NCI-H2029 treated with DMSO at 0.1 percent for 48 hours (cell line): ENCODE measurements at regions not wholly inside any gene's neighbourhood (a gene's known extent, or its start where the extent isn't known, plus 50 kb on each side); places are given as distances from the start of the nearest gene placed in this dataset.
"Not testable (repeated sequence)": the region's sequence is repeated elsewhere in the genome, so short reads cannot be mapped to it uniquely, and the experiment has no call there.

Experiments used
- DNase-seq: peaks from one replicate; lab custom pipeline; 2025; lab: John Stamatoyannopoulos, UW

- DNase-seq = no peak
These were observed 646.9 kb upstream of the ACVR2A start for GRCh38 chr2:147197754-147198483.

DNA sequence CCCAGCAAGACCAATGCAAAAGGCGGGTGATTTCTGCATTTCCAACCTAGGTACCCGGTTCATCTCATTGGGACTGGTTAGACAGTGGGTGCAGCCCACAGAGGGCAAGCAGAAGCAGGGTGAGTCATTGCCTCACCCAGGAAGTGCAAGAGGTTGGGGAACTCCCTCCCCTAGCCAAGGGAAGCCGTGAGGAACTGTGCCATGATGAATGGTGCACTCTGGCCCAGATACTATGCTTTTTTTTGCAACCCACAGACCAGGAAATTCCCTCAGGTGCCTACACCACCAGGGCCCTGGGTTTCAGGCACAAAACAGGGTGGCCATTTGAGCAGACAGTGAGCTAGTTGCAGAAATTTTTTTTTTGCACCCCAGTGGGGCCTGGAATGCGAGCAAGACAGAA lies 662.6 kb upstream of the ACVR2A start:
- DNase-seq = no peak

DNA sequence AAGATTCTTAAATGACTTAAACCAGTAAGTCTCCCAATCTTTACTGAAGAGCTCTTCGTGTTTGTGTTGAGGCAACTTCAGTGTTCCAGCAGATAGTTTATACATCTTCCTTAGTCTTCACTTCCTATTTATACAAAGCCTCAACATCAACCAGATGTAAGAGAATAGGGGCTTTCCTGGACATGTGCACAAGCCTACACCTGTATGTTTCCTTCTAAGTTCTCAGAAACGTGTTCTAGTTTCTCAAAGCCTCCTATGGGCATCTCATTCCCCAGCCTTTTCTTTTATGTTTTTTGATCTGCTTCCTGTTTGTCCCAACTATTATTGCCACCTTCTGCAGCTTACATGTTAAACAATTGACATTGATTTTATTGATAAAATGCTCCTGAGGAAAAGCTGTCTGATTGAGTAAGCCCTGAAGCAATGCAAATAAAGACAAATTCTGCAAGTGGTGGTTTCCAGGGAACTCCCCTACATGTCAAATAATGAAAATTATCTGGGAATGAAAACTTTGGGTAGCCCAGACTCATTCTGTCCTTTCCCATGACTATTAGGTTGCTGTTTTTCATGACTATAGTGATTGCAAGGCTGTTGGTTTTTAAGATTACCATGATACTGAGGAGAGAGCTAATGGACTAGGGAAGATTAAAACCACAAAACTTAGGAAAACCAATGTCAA lies 663.3 kb upstream of the ACVR2A start:
- no peak for DNase-seq

- DNase-seq = no peak
These were observed 667.6 kb upstream of the ACVR2A start for GRCh38 chr2:147177071-147177857.

DNA sequence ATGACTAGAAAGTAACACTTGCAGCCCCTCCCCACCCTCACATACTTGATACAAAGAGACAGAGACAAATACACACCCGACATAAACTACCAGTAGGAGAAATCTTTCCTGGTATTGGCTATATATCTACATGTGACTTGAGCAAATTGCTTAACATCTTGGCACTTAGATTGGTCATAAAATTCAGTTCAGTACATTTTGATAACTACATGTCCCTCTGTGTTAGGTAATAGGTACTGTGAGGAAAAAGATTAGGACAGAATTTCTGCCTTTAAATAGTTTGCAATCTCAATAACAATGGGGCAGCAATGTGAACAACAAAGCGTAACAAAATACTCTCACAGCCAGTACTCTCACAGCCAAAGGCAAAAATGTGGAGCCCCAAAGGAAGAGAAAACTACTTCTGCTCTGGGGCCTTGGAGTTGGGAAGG lies 670.0 kb upstream of the ACVR2A start:
- DNase-seq = no peak

GRCh38 chr2:147173798-147174197 lies 671.0 kb upstream of the ACVR2A start:
- DNase-seq = no peak

- no peak for DNase-seq
These were observed 671.6 kb upstream of the ACVR2A start for GRCh38 chr2:147173189-147173581.

- no peak for DNase-seq
These were observed 672.2 kb upstream of the ACVR2A start for GRCh38 chr2:147172493-147173188.

DNA sequence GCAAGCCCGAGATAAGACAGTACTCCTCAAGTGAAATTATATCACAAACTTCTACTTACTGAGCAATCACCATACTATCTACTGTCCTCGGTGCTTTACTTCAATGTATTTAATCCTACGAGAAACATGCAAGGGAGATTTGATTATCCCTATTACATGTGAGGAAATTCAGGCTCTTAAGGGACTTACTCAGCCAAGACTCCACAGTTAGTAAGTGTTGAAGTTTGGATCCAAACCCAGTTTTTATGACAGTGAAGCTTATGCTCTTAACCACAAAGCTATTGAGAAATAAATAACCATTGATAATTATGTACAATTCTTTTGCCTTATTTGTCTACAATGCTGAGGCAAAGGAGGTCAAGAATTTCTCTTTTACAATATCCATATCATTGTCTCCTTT lies 672.9 kb upstream of the ACVR2A start:
- no peak for DNase-seq

GRCh38 chr2:147170932-147171331 lies 673.9 kb upstream of the ACVR2A start:
- no peak for DNase-seq

GRCh38 chr2:147165697-147166382 lies 679.0 kb upstream of the ACVR2A start:
- DNase-seq = no peak

- DNase-seq = no peak
These were observed 680.3 kb upstream of the ACVR2A start for GRCh38 chr2:147164563-147164962.

DNA sequence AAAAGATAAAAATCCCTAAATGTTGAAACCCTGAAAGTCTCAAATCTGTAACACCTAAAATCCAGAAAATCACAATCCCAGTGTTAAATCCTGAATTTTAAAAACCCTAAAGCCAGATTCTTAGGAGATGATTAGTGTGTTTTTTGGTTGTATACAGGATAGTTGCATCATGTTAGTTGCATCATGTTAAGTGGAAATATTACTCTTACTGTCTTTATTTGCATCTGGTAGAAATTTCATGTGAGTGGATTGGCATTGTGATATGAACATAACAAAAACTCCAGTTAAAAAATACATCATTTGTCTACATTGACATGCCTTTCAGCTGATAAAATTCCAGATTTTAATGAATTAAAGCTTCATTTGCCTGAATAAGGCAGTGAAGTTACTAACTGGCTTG lies 683.1 kb upstream of the ACVR2A start:
- DNase-seq = no peak

- DNase-seq = no peak
These were observed 687.9 kb upstream of the ACVR2A start for GRCh38 chr2:147156970-147157369.

DNA sequence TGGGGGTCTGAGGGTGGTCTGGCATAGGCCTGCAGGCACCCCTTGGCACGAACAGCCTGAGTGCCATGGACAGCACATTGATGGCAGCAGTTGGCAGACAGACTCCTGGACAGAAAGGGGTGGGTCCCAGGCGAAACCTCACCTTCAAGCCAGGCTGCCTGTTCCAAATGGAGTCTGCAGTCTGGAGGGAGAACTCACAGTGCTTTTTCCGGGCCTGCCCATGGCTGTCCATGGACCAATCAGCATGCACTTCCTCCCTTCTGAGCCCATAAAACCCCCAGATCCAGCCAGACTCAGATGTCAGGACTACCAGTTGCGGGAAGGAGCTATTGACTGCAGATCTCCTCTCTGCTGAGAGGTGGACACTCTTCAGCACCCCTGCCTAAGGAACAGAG lies 694.6 kb upstream of the ACVR2A start:
- no peak for DNase-seq

- no peak for DNase-seq
These were observed 695.1 kb upstream of the ACVR2A start for GRCh38 chr2:147149575-147150240.

DNA sequence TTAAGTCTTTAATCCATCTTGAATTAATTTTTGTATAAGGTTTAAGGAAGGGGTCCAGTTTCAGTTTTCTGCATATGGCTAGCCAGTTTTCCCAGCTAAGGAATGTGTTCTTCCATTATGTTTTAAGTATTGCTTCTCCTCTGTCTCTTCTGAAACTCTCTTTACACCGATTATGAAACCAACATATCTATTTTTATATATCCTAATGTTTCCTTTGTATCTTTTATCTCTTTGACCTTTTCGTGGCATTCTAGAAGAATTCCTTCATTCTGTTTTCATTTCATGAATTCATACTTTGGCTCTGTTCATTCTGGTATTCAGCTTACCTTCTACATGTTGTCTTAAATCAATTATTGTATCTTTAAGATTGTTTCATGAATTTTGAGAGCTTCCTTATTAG lies 697.0 kb upstream of the ACVR2A start:
- no peak for DNase-seq

DNA sequence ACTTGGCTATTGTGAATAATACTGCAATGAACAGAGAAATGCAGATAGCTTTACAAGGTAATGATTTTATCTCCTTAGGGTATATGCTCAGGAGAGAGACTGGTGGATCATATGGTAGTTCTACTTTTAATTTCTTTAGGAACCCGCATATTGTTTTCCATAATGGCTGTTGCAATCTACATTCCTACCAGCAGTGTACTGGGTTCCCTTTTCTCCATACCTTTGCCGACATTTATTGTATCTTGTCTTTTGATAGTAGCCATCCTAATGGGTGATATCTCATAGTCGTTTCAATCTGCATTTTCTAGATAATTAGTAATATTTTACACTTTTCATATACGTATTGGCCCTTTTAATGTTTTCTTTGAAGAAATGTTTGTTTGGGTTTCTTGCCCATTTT lies 702.9 kb upstream of the ACVR2A start:
- no peak for DNase-seq

GRCh38 chr2:147139732-147140131 lies 705.1 kb upstream of the ACVR2A start:
- not testable (repeated sequence) for DNase-seq

DNA sequence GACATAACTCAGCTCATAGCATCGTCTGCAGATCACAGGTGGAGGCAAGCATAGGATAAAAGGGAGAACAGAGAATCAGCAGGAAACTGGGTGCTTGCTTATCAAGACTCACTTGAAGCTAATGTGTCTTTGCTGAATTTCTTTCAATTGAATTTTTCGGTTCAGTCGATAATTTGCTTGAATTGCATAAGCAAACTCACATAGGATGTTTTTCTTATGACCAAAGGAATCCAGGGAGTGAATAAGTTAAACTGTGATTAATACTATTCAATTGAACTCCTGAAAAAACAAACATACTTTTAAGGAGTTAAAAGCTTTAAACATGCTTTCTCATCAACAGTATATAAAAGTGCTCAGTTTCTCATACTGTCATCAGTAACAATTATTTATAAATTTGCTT lies 707.1 kb upstream of the ACVR2A start:
- no peak for DNase-seq

GRCh38 chr2:147135376-147135775 lies 709.5 kb upstream of the ACVR2A start:
- peak; percentile 74 for DNase-seq
